Activated CD8-positive, alpha-beta T cell treated with anti-CD3 and anti-CD28 coated beads for 36 hours (primary cell): ENCODE measurements at regions not wholly inside any gene's neighbourhood (a gene's known extent, or its start where the extent isn't known, plus 50 kb on each side); places are given as distances from the start of the nearest gene placed in this dataset.

Source experiments
- ATAC-seq: fragments of 200-7000 bp; cut with Tn5 transposase; one replicate; pipeline ENCODE4 v1.10.0; 2021; ENCODE audit warnings: mild to moderate bottlenecking, moderate library complexity
- CTCF ChIA-PET: fragments of 350-600 bp; sonication (Branson Sonifier 250); formaldehyde crosslinking; loops from one replicate; lab custom pipeline; 2021; ENCODE audit warnings: antibody characterized with exemption; lab: Charles Lee
- POLR2A ChIA-PET: fragments of 350-600 bp; sonication (Branson Sonifier 250); formaldehyde crosslinking; loops from one replicate; lab custom pipeline; 2021; ENCODE audit warnings: antibody characterized with exemption; lab: Charles Lee
- DNase-seq: peaks from one replicate; pipeline ENCODE4 v3.0.0-alpha.2; 2020
- H3K27ac Mint-ChIP-seq: one replicate; pipeline ENCODE4 v1.8.0; 2021; ENCODE audit warnings: mild to moderate bottlenecking, mixed read lengths
- H3K27me3 Mint-ChIP-seq: one replicate; pipeline ENCODE4 v1.8.0; 2021; ENCODE audit warnings: mixed read lengths
- H3K36me3 Mint-ChIP-seq: one replicate; pipeline ENCODE4 v1.8.0; 2021; ENCODE audit warnings: low read depth, mixed read lengths
- H3K4me1 Mint-ChIP-seq: one replicate; pipeline ENCODE4 v1.8.0; 2021; ENCODE audit warnings: low read depth, mixed read lengths
- H3K4me3 Mint-ChIP-seq: one replicate; pipeline ENCODE4 v1.8.0; 2021; ENCODE audit warnings: mild to moderate bottlenecking, moderate library complexity, mixed read lengths
- H3K9me3 Mint-ChIP-seq: one replicate; pipeline ENCODE4 v1.8.0; 2021; ENCODE audit warnings: mixed read lengths
- intact Hi-C: fragments of 100-400 bp; cut with micrococcal nuclease; formaldehyde crosslinking; loops from one replicate; pipeline ENCODE4 v1.10.0; 2022
- TF ChIP-seq, protein P1 (sequence below): fragments of 200-600 bp; IDR thresholded peaks from one replicate; pipeline ENCODE4 v1.8.0; 2022; ENCODE audit warnings: antibody characterized with exemption, mild to moderate bottlenecking

GRCh38 chr16:66044556-66044955 lies 321.9 kb upstream of the CDH5 start:
- Mint-ChIP-seq H3K27me3 (peaks cover 5% of the 10 kb centered on the region), H3K4me3 (no peak overlapping the region), H3K4me1 (no peaks in the 10 kb centered on the region), H3K27ac (no peak overlapping the region), H3K9me3 (no peaks in the 10 kb centered on the region), H3K36me3 (no peaks in the 10 kb centered on the region)
- ChIA-PET POLR2A (no interaction called here), CTCF (no interaction called here)
- DNase-seq (no peak), ATAC-seq (no peak)
- intact Hi-C loops, result no loop called here
- TF ChIP-seq, protein P1, sequence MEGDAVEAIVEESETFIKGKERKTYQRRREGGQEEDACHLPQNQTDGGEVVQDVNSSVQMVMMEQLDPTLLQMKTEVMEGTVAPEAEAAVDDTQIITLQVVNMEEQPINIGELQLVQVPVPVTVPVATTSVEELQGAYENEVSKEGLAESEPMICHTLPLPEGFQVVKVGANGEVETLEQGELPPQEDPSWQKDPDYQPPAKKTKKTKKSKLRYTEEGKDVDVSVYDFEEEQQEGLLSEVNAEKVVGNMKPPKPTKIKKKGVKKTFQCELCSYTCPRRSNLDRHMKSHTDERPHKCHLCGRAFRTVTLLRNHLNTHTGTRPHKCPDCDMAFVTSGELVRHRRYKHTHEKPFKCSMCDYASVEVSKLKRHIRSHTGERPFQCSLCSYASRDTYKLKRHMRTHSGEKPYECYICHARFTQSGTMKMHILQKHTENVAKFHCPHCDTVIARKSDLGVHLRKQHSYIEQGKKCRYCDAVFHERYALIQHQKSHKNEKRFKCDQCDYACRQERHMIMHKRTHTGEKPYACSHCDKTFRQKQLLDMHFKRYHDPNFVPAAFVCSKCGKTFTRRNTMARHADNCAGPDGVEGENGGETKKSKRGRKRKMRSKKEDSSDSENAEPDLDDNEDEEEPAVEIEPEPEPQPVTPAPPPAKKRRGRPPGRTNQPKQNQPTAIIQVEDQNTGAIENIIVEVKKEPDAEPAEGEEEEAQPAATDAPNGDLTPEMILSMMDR, result no peak

DNA sequence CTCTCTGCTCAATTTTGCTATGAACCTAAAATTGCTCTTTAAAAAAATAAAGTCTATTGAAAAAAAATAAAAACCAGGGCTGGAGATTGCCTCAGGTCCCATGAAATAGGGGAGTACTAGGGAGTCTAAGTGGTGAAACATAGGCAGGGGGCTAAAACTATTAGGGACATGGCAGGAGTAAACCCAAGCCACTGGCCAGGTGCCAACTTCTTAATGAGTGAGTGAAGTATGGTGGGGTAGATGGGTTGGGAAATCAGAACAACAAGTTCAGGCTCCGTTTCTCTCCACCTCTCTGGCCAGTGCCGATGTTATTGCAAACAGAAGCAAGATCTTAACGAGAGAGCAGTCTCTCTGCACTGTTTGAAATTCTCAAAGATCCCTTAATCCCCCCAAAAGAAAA lies 322.4 kb upstream of the CDH5 start:
- Mint-ChIP-seq H3K9me3 (no peaks in the 10 kb centered on the region), H3K4me3 (no peak overlapping the region), H3K27me3 (peaks cover 3% of the 10 kb centered on the region), H3K27ac (no peak overlapping the region), H3K4me1 (no peaks in the 10 kb centered on the region), H3K36me3 (no peaks in the 10 kb centered on the region)
- DNase-seq (no peak), ATAC-seq (no peak)
- intact Hi-C loops, result no loop called here
- ChIA-PET POLR2A (no interaction called here), CTCF (no interaction called here)
- TF ChIP-seq, protein P1, result no peak

GRCh38 chr16:66043326-66043725 lies 323.2 kb upstream of the CDH5 start:
- DNase-seq, result no peak
- H3K27me3 Mint-ChIP-seq, result peaks cover 3% of the 10 kb centered on the region
- no peaks in the 10 kb centered on the region for H3K4me1 Mint-ChIP-seq
- intact Hi-C loops, result no loop called here
- H3K9me3 Mint-ChIP-seq, result no peaks in the 10 kb centered on the region
- H3K27ac Mint-ChIP-seq, result no peak overlapping the region
- TF ChIP-seq, protein P1, result no peak
- no peak for ATAC-seq
- CTCF ChIA-PET, result no interaction called here
- no peak overlapping the region for H3K4me3 Mint-ChIP-seq
- POLR2A ChIA-PET, result no interaction called here
- no peaks in the 10 kb centered on the region for H3K36me3 Mint-ChIP-seq

DNA sequence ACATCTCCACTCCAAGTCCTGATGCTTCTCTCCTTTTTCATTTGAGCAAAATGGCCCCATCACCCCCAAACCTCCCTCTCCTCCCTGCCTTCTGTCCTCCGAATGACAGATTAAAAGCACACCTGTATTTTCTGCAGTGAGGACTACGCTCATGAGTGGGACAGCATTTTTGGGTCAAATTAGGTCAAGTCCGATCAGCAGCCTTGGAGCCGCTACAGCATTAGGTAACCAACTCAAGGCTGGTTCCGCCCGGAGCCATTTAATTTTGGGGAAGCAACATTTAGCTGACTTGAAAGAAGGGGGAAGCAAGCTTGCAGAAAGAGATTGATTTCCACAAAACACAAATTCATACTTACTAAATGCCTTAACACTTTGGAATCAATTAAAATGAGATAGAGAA lies 324.1 kb upstream of the CDH5 start:
- Mint-ChIP-seq H3K9me3 (no peaks in the 10 kb centered on the region), H3K4me3 (no peak overlapping the region), H3K36me3 (no peaks in the 10 kb centered on the region), H3K27ac (no peak overlapping the region), H3K4me1 (no peaks in the 10 kb centered on the region), H3K27me3 (peaks cover 3% of the 10 kb centered on the region)
- ChIA-PET CTCF (no interaction called here), POLR2A (no interaction called here)
- ATAC-seq, result no peak
- TF ChIP-seq, protein P1, result no peak
- DNase-seq, result no peak
- intact Hi-C loops, result no loop called here

GRCh38 chr16:66041907-66042306 lies 324.6 kb upstream of the CDH5 start:
- ATAC-seq (no peak), DNase-seq (no peak)
- intact Hi-C loops, result no loop called here
- Mint-ChIP-seq H3K4me3 (no peak overlapping the region), H3K27ac (no peak overlapping the region), H3K27me3 (peaks cover 3% of the 10 kb centered on the region), H3K4me1 (no peaks in the 10 kb centered on the region), H3K9me3 (no peaks in the 10 kb centered on the region), H3K36me3 (no peaks in the 10 kb centered on the region)
- ChIA-PET POLR2A (no interaction called here), CTCF (no interaction called here)
- TF ChIP-seq, protein P1, result no peak
